Activated T-helper 1 cell treated with anti-CD3 and anti-CD28 coated beads, Interleukin-12 subunit alpha, Interleukin-12 subunit beta, Interleukin-2, Interleukin-4 antibody, amounts not matched to agents 30 ng/mL and 10 ng/mL and 1 ng/mL, durations not matched to agents 14 hours and 24 hours and 36 hours (primary cell): ENCODE measurements at regions not wholly inside any gene's neighbourhood (a gene's known extent, or its start where the extent isn't known, plus 50 kb on each side); places are given as distances from the start of the nearest gene placed in this dataset.

Experiments
- DNase-seq: peaks from one replicate; pipeline ENCODE4 v3.0.0; 2021; ENCODE audit warnings: low spot score
- H3K27ac Mint-ChIP-seq: one replicate; pipeline ENCODE4 v1.8.0; 2021; ENCODE audit warnings: mild to moderate bottlenecking, mixed read lengths
- H3K27me3 Mint-ChIP-seq: one replicate; pipeline ENCODE4 v1.8.0; 2022; ENCODE audit warnings: mild to moderate bottlenecking, moderate library complexity, mixed read lengths; ENCODE audit not compliant: insufficient read depth
- H3K36me3 Mint-ChIP-seq: one replicate; pipeline ENCODE4 v1.8.0; 2021; ENCODE audit warnings: low read depth, mixed read lengths
- H3K4me1 Mint-ChIP-seq: one replicate; pipeline ENCODE4 v1.8.0; 2021; ENCODE audit warnings: low read depth, mixed read lengths
- H3K4me3 Mint-ChIP-seq: one replicate; pipeline ENCODE4 v1.8.0; 2021; ENCODE audit warnings: mild to moderate bottlenecking, moderate library complexity, mixed read lengths
- H3K9me3 Mint-ChIP-seq: one replicate; pipeline ENCODE4 v1.8.0; 2021; ENCODE audit warnings: mixed read lengths
- intact Hi-C: fragments of 100-400 bp; cut with micrococcal nuclease; formaldehyde crosslinking; loops from one replicate; pipeline ENCODE4 v1.15.1; 2024

DNA sequence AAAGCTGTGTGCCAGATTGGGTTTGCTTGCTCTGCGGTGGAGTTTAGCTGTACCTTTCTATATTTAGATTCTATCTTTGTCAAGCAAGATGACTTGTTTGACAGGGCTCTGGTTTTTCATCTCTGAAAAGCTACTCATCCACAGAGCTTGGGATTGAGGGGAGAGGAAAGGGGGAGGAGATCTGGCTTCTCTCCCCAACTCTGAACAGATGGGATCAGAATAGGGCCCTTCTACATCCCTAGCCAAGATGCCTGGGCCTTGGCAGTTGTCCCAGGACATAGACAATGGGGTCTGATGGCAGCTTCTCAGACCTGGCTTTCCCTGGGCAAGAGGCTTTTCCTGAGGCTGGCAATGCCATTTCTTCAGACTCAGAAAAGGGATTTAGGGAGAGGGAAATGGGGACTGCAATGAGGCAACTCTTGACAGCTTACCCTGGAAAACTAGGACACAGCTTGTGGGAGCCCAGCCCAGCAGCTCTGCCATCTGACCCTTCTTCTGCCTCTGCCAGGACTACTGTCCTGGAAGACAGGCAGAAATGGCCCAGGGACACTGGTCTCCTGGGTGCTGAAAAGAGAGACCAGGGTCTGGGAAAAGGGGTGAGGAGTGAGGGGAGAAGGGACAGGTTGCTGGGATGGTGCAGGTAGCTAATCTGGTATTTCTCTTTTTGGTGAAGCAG lies 50.2 kb upstream of the ASTN2 start:
- H3K9me3 Mint-ChIP-seq: no peaks in the 10 kb centered on the region
- intact Hi-C loops: no loop called here

More for the DNA sequence above, 50.2 kb upstream of the ASTN2 start:
- no peaks in the 10 kb centered on the region for H3K4me1 Mint-ChIP-seq
- H3K27me3 Mint-ChIP-seq: peaks cover 2% of the 10 kb centered on the region
- no peak overlapping the region for H3K27ac Mint-ChIP-seq
- no peak for DNase-seq
- H3K36me3 Mint-ChIP-seq: no peaks in the 10 kb centered on the region
- no peak overlapping the region for H3K4me3 Mint-ChIP-seq
